HG02610 (cell line): ENCODE measurements at regions not wholly inside any gene's neighbourhood (a gene's known extent, or its start where the extent isn't known, plus 50 kb on each side); places are given as distances from the start of the nearest gene placed in this dataset.
"Not testable (repeated sequence)": the region's sequence is repeated elsewhere in the genome, so short reads cannot be mapped to it uniquely, and the experiment has no call there.

Source experiments
- ATAC-seq: cut with Tn5 transposase; IDR thresholded peaks from one replicate; pipeline ENCODE4 v1.9.1; 2021; ENCODE audit warnings: mild to moderate bottlenecking, moderate library complexity; ENCODE audit not compliant: unreplicated experiment

DNA sequence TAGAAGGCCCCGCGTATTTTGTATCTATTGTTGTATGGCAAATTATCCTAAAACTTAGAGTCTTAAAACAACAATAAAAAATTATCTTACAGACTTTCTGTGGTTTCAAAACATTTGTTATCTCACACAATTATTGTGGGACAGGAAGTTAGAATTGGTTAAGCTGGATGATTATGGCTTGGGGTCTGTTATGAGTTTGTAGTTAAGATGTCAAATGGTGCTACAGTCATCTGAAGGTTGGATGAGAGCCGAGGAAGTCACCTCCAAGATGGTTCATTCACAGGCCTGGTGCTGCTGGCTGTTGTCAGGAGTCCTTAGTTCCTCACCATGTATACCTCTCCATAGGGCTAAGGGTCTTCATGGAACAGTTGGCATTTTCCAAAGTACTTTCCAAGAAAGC lies 175.6 kb upstream of the FANCL start:
- ATAC-seq: no peak

- no peak for ATAC-seq
These were observed 173.4 kb upstream of the FANCL start for GRCh38 chr2:58414506-58414905.

- ATAC-seq: no peak
These were observed 169.4 kb upstream of the FANCL start for GRCh38 chr2:58410549-58410948.

DNA sequence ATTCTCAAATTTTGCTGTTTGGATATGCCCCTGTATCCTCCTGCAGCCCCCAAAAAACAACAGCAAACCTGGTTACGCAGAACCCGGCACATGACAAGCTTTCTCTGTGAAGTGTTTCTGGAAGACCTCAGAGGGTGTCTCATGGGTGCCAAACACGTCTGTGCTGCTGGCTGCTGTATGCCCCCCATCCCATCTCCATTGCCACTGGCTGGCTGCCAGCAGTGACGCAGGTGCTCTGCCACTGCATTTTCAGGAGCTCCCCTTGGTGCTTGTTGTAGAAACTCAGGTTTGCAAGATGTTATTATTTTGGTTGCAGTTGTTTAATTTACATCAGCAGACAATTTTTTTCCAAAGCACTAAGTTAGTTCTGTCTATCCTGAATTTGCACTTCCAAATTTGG lies 166.4 kb upstream of the FANCL start:
- ATAC-seq: no peak

DNA sequence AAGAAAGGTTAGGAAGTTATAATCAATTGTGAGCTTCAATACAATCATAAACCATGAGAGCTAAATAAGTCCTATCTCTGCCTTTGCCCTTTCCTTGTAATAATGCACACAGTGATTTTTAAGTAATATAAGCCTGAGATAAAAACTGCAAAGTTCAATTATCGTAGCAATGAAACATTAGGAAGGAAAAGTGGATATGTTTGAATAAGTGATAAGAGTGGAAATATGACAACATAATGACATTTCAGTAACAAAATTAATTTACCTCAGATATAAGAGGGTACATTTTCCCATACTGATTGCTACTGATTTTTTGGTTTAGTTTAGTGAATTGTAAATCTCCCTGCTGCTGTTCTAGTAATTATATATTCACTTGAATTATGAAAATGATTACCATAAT lies 164.2 kb upstream of the FANCL start:
- ATAC-seq: no peak

GRCh38 chr2:58401936-58402335 lies 160.8 kb upstream of the FANCL start:
- no peak for ATAC-seq

- ATAC-seq: no peak
These were observed 157.3 kb upstream of the FANCL start for GRCh38 chr2:58398406-58398805.

DNA sequence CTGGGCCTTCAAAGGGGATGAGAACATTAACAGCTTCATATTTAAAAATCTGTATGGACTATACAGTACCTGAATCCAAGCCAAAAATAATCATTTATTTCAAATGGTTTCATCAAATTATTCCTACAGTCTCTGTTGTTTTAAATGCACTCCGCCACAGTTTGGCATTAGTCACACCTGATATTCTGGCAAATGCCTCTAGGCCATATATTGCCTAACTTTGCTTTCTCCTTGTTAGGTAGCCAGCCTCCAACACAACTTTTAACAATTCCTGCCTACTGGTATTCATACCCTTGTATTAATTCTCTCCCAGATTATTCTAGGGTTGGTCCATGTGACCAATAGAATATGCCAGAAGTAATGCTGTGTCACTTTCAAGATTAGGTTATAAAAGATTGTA lies 146.6 kb upstream of the FANCL start:
- no peak for ATAC-seq

DNA sequence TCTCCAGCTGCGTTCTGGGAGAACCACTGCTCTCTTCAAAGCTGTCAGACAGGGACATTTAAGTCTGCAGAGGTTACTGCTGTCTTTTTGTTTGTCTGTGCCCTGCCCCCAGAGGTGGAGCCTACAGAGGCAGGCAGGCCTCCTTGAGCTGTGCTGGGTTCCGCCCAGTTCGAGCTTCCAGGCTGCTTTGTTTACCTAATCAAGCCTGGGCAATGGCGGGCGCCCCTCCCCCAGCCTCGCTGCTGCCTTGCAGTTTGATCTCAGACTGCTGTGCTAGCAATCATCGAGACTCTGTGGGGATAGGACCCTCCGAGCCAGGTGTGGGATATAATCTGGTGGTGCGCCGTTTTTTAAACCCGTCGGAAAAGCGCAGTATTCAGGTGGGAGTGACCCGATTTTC lies 145.8 kb upstream of the FANCL start:
- ATAC-seq: not testable (repeated sequence)

- ATAC-seq: no peak
These were observed 137.0 kb upstream of the FANCL start for GRCh38 chr2:58378152-58378551.

GRCh38 chr2:58377181-58377580 lies 136.1 kb upstream of the FANCL start:
- ATAC-seq: no peak

GRCh38 chr2:58376592-58376991 lies 135.5 kb upstream of the FANCL start:
- peak; percentile 70 for ATAC-seq

DNA sequence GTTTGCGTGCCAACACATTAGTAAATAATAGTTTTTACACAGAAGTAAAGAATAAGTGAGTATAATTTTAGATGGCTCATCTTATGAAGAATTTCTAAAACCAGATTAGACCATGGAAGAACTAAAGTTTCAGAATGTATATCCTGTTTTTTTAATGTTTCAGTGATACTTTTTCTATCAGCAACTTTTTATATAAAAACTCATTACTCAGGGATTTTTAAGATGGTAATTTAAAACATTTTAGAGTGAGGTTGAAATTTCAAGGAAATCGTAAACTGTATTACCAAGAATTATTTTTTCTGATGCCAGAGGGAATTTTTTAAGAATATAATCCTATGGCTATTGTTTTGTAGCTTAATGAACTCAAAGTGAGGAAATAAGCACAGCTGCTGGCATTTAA lies 128.5 kb upstream of the FANCL start:
- no peak for ATAC-seq

- ATAC-seq: no peak
These were observed 123.0 kb upstream of the FANCL start for GRCh38 chr2:58364098-58364497.

GRCh38 chr2:58358026-58358425 lies 116.9 kb upstream of the FANCL start:
- ATAC-seq: no peak

- no peak for ATAC-seq
These were observed 116.4 kb upstream of the FANCL start for GRCh38 chr2:58357521-58357920.

DNA sequence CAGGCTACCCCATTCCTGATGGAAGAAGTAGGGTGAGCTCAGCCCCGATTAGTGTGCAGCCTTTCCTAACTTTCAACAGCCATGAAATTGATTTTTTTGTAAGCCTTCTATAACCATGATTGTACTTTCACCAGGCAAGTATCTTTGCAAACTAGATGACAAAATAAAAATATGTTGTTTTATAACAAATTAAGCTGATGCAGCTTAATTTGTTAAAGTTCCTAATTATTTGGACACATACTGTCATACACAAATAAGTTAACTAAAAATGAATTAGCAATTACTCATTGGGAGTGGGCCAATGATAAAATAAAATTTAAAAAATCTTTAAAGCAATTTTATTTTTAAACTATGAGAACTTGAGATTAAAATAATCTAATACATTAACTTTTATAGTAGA lies 113.1 kb upstream of the FANCL start:
- no peak for ATAC-seq

DNA sequence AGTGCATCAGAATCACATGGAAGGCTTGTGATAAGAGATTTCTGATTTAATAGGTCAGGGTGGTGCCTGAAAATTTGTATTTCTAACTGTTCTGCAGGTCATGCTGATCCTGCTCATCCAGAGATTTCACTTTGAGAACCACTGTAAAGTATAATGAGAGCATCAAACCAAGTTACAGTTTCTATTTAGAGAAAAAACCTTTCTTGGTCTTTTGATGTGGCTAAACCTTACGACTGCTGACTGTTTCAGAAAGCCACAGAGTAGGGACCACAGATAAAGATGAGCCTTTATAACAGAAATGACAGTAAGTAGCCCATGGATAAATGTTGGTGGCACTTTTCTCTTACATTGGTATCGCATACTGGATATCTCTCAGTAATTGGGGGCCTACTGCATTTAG lies 109.4 kb upstream of the FANCL start:
- peak; percentile 99 for ATAC-seq

GRCh38 chr2:58347810-58348209 lies 106.7 kb upstream of the FANCL start:
- no peak for ATAC-seq

- no peak for ATAC-seq
These were observed 99.9 kb upstream of the FANCL start for GRCh38 chr2:58341047-58341446.

DNA sequence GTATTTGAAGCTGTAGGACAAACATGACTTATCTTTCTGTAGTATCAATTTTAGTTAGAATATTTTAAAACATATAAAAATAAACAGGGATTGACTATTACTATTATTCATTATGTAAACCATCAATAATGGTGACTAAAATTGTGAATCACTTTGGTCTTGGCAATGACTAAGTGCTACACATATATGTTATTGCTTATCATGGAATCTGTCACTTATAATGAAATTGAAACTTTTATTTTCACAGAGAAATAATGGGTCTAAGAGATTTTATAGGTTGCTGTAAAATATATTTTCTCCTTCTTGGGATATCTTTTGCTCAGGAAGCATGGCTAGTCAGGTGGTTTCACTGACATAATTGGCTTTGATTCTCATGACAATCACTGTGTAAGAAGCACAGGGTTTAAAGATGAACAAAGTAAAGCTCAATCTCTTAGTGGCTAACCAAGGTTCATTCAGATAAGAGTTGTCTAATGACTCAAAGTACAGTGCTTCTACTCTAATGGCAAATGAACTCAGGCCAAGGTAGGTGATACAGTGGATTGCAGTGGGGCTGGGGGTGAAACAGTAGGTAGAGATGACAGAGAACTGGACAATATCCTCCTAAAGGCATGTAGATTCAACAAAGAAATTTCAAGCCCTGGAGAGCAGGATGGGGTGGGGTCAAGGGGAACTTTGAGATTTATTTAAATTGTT lies 98.6 kb upstream of the FANCL start:
- ATAC-seq: peak; percentile 46

DNA sequence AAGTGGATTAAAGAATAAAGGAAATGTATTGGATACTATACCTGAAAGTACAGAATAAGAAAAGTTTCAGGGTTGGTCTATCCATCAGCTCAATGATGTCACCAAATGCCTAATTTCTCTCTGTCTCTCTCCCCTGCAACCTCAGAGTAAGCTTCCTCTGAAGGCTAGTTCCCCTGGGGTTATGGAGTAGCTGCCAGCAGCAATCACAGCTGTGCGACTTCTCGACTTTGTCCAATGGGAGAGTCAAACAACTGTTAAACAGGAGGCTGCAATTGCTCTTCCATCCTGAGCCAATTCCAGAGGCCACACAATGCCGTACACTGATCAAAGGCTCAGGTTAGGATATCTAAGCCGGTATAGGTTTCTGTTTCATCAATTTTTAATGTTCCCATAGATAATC lies 95.3 kb upstream of the FANCL start:
- ATAC-seq: no peak

DNA sequence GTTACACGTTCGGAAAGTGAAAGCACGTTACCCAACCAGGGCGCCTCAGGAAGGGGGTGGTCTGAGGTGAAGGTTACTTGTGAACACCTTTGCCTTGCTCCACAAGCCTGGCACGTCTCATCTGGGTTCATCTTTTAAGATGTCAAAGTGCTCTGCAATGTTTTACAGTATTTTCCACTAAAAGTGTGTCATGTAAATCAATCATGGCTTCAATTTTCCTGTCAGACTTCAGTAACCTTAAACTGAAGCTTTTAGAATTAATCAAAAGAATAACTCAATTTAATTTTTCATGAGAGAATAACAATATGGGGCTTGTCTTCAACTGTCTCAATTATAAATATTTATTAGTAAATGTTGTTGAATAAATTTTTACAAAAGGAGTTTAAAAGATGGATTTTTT lies 93.3 kb upstream of the FANCL start:
- ATAC-seq: no peak
